Osteocyte (in vitro differentiated cells): ENCODE measurements at regions not wholly inside any gene's neighbourhood (a gene's known extent, or its start where the extent isn't known, plus 50 kb on each side); places are given as distances from the start of the nearest gene placed in this dataset.

Experiments
- DNase-seq: peaks from one replicate; pipeline ENCODE4 v3.0.0; 2021; ENCODE audit warnings: mixed read lengths; ENCODE audit not compliant: unreplicated experiment; ENCODE audit errors: extremely low spot score
- H3K27ac Mint-ChIP-seq: one replicate; pipeline ENCODE4 v1.8.0; 2021; ENCODE audit warnings: mild to moderate bottlenecking, mixed read lengths; ENCODE audit not compliant: unreplicated experiment
- H3K27me3 Mint-ChIP-seq: one replicate; pipeline ENCODE4 v1.8.0; 2021; ENCODE audit warnings: mixed read lengths; ENCODE audit not compliant: unreplicated experiment
- H3K36me3 Mint-ChIP-seq: one replicate; pipeline ENCODE4 v1.8.0; 2021; ENCODE audit warnings: mixed read lengths; ENCODE audit not compliant: unreplicated experiment
- H3K4me1 Mint-ChIP-seq: one replicate; pipeline ENCODE4 v1.8.0; 2021; ENCODE audit warnings: mixed read lengths; ENCODE audit not compliant: unreplicated experiment
- H3K4me3 Mint-ChIP-seq: one replicate; pipeline ENCODE4 v1.8.0; 2021; ENCODE audit warnings: mild to moderate bottlenecking, moderate library complexity, mixed read lengths; ENCODE audit not compliant: unreplicated experiment
- H3K9me3 Mint-ChIP-seq: one replicate; pipeline ENCODE4 v1.8.0; 2021; ENCODE audit warnings: mixed read lengths; ENCODE audit not compliant: unreplicated experiment
- TF ChIP-seq, protein P1 (sequence below): fragments of 200-600 bp; sonication (generic); IDR thresholded peaks from 2 replicates; pipeline ENCODE4 v1.5.0; 2021; ENCODE audit warnings: antibody characterized with exemption, mild to moderate bottlenecking, moderate library complexity

DNA sequence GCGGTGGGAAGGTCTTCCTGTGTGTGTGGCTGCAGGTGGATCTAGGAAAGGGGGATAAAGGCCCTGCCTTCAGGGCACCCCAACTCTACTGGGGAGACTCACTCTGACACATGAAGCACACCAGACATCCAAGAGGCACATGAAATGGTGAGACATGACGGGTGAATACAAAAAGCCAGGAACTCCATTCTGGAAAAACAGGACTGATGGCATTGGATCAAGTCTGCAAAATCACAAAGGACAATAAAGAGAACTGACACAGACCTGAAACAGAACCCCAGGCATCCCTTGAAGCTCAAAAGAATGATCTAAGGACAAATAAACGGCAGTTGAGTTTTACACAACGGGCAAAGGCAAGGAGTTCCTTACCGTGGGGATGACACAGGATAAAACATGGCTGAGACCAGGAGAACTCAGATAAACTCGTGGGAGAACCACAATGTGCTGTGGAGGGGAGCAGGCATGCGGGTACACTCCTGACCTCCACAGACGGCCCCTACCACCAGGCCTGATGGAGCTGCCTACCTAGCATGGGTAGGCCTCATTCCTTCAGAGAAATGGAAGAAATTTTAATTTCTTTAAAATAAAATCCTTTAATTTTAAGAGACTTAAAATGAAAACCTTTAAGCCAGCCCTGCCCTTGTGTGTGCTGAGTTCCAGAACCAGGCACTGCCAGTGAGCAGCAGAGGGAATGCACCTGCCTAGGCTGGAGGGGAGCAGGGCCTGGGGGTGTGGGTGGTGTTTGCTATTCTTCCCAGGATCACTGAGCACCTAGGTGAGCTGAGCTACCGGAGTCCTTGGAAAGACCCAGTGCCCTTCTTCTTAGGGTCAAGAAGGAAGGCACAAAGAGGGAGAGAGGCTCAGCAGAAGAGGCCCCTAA, 100.1 kb downstream of the SINHCAF start:
- Mint-ChIP-seq H3K4me3 (no peak overlapping the region), H3K27me3 (peaks cover 12% of the 10 kb centered on the region), H3K4me1 (no peaks in the 10 kb centered on the region), H3K9me3 (peaks cover 1% of the 10 kb centered on the region), H3K27ac (no peak overlapping the region), H3K36me3 (no peaks in the 10 kb centered on the region)
- DNase-seq: no peak
- TF ChIP-seq, protein P1, sequence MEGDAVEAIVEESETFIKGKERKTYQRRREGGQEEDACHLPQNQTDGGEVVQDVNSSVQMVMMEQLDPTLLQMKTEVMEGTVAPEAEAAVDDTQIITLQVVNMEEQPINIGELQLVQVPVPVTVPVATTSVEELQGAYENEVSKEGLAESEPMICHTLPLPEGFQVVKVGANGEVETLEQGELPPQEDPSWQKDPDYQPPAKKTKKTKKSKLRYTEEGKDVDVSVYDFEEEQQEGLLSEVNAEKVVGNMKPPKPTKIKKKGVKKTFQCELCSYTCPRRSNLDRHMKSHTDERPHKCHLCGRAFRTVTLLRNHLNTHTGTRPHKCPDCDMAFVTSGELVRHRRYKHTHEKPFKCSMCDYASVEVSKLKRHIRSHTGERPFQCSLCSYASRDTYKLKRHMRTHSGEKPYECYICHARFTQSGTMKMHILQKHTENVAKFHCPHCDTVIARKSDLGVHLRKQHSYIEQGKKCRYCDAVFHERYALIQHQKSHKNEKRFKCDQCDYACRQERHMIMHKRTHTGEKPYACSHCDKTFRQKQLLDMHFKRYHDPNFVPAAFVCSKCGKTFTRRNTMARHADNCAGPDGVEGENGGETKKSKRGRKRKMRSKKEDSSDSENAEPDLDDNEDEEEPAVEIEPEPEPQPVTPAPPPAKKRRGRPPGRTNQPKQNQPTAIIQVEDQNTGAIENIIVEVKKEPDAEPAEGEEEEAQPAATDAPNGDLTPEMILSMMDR: no peak

DNA sequence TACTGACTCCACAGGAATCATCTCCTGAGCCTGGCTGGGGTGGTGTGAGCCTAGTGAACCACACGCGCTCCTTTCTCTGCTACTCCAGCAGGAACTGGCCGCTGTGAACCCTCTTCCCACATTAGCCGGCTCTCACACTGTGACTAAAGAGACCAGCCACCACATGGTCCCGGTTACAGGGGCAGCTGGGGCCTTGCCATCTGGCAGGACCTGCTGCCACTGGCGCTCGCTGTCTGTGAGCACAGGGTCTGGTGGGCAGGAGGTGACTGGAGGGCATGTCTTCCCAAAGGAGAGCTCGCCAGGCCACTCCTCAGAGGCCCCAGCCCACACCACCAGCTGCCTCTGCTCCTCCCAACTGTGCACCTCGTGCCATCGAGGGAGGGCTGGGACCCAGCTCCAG, 99.3 kb downstream of the SINHCAF start:
- Mint-ChIP-seq H3K4me1 (no peaks in the 10 kb centered on the region), H3K4me3 (no peak overlapping the region), H3K9me3 (peaks cover 4% of the 10 kb centered on the region), H3K36me3 (no peaks in the 10 kb centered on the region), H3K27me3 (peaks cover 6% of the 10 kb centered on the region), H3K27ac (no peak overlapping the region)
- no peak for DNase-seq
- TF ChIP-seq, protein P1: no peak

DNA sequence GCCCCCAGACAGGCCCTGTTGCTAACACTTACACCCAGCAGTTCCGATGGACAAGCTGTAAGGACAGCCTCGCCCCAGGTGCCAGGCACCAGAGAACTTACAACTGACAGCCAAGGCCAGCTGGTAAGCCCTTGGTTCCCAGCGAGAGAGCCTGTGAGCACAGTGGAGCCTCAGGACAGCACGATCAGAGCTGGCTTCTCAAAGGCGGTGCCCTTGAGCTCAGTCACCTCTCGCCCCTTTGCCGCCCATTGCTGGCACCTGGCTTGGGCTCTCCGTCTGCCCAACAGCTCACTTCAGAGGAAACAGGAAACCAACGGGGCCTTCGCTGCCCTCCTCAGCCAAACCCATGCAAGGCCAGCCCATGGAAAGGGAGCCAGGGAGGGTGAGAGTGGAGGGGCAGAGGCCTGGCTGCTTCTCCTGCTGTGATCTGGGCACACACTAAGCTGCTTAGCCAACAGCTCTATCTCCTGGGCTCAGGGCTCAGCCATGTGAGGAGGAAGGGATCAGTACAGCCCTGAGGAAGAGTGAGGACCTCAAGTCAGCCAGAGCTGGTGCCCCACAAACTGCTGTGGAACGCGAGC, 98.5 kb downstream of the SINHCAF start:
- DNase-seq: no peak
- Mint-ChIP-seq H3K4me1 (no peaks in the 10 kb centered on the region), H3K9me3 (peaks cover 4% of the 10 kb centered on the region), H3K27me3 (peaks cover 11% of the 10 kb centered on the region), H3K36me3 (no peaks in the 10 kb centered on the region), H3K27ac (no peak overlapping the region), H3K4me3 (no peak overlapping the region)
- TF ChIP-seq, protein P1: no peak

DNA sequence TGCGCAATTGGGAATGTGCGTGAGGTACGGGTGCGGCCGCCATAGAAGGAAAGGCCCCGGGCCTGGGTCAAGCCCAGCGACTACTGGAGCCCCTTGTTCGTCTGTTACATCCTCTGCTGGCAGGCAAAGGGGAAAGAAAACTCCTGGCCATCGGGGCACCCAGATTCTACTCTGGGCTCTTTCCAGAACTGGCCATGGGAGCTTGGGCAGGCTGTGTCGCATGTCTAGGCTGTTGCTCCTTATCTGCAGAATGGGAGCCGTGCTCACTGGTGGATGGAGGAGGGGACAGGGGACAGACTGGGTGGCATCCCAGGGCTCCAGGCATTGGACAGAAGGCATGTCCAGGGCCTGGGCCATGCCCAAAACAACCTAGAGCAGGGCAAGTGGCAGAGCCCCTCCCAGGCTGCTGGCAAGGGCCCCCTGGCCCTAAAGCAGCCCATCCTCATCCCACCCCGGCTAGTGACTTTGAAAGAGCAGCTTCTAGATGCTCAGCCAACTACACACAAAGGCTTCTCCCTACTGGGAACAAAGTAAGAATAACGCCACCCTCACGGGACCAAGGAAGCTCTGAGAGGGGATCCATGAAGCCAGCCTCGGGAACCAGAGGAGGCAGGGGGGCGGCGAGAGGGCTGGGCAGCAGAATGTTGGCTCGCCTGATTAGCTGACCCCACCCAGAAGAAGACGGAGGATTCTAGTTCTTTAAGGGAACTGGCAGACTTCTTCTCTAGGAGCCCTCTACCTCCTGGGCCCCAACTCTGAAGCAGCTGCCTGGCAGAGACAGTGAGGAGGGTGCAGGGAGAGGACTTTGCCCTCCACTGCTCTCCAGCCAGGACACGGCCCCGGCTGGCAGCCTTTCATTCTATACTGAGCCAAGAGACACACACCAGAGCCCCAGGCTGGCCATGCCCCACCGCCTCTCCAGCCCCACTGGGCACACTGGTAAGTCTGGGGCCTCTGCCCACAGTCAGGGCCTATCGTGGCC, 96.8 kb downstream of the SINHCAF start:
- Mint-ChIP-seq H3K9me3 (peaks cover 4% of the 10 kb centered on the region), H3K36me3 (no peaks in the 10 kb centered on the region), H3K4me1 (no peaks in the 10 kb centered on the region), H3K27ac (no peak overlapping the region), H3K27me3 (peaks cover 24% of the 10 kb centered on the region), H3K4me3 (no peak overlapping the region)
- TF ChIP-seq, protein P1: no peak
- DNase-seq: peak; percentile 77
